ENCODE measurements at regions not wholly inside any gene's neighbourhood (a gene's known extent, or its start where the extent isn't known, plus 50 kb on each side); places are given as distances from the start of the nearest gene placed in this dataset.

DNA sequence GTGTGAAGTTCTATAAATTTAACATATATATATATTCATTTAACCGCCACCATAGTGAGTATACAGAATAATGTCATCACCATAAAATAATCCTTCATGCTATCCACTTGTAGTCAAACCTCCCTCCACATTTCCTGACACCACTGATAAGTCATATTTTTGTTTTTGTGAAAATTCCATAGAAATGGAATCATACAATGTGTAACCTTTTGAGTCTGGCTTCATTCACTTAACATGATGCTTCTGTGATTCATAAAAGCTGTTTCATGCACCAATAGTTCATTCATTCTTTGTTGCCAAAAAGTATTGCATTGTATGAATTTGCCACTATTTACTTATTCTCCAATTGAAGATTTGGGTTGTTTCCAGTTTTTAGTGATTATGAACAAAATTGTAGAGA is 497.5 kb upstream of the PCDH20 start:
- TF ChIP-seq POLR2A (IDR thresholded peaks at IDR 0.05; ENCODE audit: low read length) (no peak), GATA1 (IDR thresholded peaks at IDR 0.05; ENCODE audit: low read depth, low read length) (no peak)
